ENCODE measurements at regions not wholly inside any gene's neighbourhood (a gene's known extent, or its start where the extent isn't known, plus 50 kb on each side); places are given as distances from the start of the nearest gene placed in this dataset.
"Not testable (repeated sequence)": the region's sequence is repeated elsewhere in the genome, so short reads cannot be mapped to it uniquely, and the experiment has no call there.

DNA sequence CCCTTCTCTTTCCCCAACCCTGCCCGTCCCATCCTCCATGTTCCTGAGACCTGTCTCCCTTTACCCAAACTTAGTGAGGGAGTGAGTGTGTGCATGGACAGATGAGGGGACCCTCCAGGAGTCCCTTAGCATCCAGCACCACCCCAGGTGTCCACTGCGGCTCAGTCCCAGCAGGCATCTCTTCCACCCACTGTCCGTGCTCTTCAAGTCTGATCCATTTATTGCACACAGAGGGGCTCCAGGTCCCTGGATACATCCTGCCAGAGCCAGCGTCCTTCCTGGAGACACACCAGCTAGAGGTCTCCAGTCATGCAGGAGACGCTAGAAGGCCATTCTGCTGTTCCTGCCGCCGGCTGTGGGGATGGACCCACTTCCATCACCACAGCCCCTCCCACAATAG is 239.2 kb downstream of the ADGRD1 start:
- no peak for DNase-seq (ENCODE audit: low spot score)

DNA sequence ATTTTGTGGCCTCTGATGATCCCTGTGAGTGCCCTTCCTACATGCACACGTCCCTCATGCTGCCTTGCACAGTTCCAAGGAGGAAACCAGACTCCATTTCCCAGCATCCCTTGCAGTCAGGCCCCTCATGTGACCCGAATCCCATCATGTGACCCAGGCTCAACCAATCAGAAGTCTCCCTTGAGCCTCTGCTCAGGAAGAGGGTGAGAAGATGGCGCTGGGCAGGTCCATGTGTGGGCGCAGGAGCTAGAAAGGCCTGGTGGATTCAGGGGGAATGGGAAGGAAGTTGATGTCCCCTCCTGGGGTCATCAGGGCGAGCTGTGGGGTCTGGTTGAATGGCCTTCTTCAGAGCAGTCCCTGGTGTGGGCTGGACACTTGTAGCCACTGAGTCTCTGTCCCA is 240.5 kb downstream of the ADGRD1 start:
- DNase-seq (ENCODE audit: low spot score), result no peak

DNA sequence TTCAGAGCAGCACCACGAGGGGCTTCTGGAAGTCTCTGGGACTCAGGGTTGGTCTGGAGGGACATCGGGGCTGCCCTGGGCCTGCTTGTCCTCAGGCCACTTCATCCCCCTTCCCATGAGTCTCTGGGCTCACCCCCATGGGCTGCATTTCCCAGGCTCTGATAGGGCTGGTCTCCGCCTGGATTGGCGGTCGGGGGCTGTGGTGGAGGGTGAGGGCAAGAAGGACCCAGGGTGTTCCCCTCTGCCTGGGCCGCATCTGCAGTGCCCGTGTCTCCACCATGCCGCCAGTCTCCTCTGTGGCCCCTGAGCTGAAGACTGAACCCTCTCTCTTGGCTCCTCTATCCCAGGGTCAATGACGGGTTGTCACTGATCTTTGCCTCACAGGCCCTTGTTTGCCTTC is 242.1 kb downstream of the ADGRD1 start:
- no peak for DNase-seq (ENCODE audit: low spot score)

DNA sequence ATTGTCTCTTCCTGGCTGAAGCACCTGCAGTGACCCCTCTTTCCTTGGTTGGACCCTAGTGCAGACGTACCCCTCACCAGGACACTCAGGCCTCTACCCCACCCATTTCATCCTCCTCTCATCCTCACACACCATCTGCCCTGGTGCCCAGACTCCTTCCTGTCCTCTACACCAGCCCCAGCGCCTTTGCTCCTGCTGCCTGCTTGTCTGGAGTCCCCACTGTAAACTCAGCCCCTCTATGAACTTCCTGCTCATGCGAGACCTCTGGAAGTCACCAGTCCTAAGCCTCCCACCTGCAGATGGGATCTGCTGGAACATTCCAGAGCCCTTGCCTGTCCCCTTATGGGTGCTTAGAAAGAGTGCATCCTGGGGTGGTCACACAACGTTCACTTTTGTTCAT is 242.5 kb downstream of the ADGRD1 start:
- DNase-seq (ENCODE audit: low spot score), result no peak

DNA sequence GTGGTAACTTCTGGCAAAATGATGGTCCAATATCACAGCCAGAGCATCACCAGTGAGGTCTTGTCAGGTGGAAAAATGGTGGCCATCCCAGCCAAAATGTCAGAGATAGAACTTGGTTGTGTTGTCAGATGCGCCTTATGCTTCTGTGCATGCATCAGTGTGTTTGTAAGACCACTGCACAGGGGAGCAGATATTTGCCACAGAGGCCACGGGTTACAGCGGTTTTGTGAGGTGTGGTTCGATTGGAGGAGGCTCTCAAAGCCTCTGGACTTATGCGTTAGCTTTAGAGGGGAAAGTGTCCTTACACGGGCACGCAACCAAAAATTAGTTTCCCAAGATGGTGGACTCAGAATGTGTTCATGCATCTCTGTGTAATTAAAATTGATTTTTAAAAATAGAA is 243.8 kb downstream of the ADGRD1 start:
- DNase-seq (ENCODE audit: low spot score), result no peak

DNA sequence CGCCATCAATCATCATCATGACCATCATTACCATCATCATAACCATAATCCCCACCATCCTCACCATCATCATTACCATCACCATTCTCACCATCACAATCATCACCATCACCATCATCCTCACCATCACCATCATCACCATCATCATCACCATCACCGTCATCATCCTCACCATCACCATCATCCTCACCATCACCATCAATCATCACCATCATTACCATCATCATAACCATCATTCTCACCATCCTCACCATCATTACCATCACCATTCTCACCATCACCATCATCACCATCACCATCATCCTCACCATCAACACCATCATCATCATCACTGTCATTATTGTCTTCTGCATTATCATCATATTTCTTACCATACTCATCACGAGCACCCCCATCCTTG is 245.5 kb downstream of the ADGRD1 start:
- DNase-seq (ENCODE audit: low spot score), result no peak

DNA sequence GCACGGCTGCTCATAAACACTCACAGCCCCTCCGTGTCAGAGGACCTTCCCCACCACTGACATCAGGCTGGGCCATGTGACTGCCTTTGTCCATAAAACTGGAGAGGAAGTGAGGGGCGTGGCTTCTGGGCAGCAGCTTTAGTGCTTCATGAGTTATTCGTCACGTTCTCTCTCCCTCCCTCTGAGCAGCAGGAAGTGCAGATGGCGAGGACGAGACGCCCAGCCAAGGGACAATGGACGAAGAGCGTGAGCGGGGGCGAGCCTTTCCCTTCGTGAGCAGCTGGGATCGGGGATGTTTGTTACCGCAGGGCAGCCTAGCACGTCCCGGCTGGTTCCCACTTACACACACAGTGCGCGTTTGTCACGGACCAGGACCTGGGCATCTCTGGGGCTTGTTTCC is 248.2 kb downstream of the ADGRD1 start:
- DNase-seq (ENCODE audit: low spot score), result not testable (repeated sequence)

DNA sequence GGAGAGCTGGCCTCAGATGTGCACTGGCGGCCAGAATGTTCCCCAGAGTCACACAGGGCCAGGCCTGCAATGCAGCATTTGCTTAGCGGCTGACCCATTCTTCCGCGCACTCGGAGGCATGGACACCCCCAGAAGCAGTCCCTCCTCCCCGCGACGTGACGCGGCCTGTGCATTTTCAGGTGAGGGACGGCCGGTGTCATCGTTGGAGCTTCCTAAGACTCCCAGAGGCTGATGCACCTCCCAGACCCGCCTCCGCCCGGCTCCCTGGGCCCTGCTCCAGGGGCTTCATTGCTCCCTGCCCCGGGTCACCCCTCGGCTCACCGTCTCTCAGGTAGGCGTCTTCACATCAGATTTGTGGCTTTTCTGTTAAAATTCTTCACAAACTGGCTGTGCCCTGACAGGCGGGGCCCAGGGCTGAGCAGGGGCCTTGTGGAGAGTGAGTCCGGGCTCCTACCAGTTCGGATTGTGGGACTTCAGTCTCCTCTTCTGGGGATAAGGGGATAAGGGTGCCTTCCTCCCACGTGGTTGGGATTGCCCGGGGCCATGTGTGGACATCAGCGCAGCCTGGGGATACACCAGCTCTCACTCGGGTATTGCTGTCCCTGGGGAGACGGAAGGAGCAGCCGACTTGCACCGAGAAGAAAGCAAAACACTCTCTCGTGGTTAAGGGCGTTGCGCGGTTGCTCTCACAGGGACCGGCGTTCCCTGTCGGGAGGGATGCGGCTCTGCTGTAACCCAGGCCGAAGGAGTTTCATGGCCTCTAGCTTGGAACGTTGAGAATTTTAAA is 249.1 kb downstream of the ADGRD1 start:
- DNase-seq (ENCODE audit: low spot score), result peak; percentile 81

DNA sequence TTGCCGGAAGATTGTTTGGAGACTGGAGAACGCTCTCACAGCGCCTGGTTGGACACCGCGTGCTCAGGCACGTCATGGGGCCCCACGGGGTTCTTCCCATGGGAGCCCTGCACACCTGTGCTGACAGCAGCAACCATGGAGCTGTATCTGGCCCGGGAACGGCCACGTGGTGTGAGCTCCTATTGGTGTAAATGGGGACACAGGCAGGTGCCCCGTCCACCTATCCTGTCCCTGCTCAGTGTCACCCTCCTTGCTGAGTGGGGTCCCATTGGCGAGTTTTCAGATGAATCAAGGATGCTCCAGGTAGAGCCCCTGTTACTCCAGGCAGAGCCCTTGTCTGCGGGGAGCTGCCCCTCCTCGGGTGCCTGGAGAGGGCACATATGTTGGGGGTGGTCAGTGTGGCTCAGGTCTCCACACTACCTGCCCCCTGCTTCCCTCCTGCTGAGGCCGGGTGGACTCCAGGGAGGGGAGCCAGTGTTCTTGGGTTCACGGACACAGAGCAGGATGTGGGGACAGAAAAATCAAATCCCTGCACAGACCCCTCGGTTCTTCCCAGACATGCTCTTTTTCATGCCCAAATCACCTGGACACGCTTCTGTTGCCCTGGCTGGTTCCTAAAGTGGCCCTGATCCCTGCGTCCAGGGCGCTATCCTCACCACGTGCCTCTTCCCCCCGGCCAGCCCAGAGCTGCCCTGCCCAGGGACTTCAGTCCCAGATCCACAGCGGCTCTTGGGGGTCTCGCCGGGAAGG is 250.1 kb downstream of the ADGRD1 start:
- peak; percentile 82 for DNase-seq (ENCODE audit: low spot score)

DNA sequence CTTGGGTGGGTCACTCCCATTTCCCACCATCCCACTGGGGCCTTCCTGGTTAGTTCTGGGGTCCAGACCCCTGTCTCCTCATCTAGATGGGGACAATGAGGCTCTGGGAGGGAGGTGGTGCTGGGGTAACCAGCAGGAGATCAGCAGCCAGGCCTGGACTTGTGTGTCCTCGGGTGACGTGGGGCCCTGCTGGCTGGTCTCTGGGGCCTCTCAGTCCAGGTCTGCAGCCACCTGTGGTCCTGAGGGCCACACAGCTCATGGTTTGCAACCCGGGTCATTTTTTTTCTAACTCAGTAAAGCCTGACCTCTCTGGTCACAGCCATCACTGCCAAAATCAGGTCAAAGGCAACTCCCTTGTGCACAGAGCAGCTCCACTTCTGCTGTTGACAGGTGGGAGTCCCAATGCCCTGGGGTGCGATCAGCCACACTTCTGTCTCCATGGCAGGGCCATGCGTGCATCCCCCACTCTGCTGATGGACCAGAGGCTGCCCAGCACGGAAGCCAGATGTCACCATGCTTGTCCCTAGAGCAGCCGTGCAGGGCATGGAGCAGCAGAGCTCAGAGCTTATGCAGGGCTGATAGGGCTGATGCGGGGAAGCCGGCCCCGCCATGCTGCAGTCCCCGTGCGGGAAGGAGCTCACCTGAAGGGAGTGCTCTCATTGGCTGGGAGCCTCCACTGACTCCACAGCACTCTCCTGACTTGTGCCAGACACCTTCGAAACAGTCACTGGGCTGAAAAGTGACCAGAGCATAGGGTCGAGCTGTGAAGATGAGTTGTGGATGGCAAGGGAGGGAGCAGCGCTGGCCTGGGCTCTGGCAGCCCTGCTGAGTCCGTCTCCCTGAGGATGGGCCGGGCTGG is 250.9 kb downstream of the ADGRD1 start:
- peak; percentile 67 for DNase-seq (ENCODE audit: low spot score)

DNA sequence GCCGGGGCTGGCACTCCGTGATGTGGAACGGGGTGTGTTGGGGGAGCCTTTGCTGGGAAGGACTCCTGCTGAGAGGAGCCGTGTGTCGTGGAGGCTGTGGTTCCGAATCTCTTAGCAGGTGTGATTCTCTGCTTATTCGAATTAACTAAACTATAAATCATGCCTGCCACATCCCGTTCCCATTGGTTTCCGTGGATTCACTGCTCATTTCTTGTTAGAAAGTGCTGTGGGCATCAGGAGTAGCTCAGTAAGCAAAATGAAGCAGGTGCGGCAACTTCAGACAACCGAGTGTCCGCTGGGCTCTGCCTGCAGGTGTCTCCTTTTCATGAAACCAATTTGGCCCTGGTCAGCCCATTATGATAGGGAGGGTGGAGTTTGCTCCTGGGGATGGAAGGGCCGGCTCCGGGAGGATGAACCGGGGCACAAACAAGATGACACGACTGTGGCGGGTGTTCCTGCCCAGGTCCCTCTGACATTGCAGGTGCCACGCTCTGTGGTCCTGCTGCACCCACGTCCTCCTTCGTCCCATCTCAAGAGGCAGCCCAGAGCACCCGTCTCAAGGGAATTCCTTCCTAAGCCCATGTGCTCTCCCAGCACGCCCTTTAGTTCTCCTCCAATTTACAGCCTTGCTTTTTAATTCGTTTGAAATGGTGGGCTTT is 251.7 kb downstream of the ADGRD1 start:
- DNase-seq (ENCODE audit: low spot score), result peak; percentile 77

DNA sequence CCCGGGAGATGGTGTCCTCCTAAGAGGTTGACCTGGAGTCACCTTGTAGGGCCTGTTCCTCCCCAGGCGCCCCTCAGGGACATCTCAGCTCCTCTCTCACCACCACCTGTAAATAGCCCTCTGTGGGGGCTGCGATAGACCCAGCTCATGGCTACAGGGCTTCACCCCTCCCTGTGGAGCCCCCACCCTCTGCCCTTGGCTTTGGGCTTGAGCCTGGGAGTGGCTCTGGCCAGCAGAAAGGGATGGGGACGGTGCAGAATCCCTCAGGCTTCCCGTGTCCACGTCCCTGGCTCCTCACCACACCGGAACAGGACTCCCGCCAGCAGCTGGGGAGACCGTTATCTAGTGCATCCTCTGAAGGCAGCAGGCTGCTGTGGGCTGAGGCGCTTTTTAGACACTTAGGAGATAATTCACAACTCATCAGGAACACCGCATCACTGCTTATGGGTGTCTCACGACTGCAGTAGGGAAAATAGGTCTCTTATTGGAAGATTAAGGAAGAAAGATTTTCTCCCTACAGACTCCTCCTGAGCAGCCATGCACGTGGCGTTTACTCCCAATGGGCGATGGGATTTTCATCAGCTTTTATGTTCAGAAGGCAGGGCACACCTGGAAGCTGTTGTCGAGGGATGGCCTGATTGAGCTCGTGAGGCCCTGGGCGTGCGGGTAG is 253.1 kb downstream of the ADGRD1 start:
- peak; percentile 39 for DNase-seq (ENCODE audit: low spot score)

DNA sequence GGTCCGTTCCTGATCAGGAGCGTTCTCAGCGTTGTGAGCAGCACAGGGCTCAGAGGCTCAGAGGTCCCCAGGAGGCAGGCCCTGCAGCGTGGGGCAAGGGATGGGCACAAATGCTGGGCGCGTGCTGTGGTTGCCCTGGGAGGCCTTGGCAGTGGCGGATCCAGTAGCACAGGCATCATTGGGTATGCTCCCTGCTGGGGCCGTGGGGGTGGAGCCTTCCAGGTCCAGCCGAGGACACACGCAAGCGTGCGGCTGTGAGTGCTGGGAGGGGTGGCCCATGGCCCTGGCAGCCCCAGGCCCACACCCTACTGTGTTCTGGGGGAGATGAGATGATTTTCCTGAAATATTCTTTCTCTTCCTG is 253.6 kb downstream of the ADGRD1 start:
- DNase-seq (ENCODE audit: low spot score), result peak; percentile 74

DNA sequence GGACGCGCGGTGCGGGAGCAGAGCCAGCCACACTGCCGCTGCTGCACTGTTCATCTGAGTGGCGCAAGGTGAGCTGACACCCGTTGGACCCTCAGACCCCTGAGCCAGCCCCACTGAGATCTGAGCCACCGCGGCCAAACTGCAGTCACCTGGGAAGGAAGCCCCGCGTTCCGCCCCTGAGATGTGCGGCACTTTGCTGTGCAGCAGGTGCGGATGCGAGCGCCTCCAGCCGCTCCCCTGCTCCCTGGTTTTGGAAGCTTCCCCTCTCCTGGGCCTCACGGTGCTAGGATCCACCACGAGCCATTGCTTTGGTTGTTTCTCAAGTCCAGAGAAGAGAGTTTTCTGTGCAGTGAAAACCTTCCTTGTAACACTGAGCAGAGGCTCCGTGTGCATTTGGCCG is 254.1 kb downstream of the ADGRD1 start:
- DNase-seq (ENCODE audit: low spot score), result peak; percentile 68

DNA sequence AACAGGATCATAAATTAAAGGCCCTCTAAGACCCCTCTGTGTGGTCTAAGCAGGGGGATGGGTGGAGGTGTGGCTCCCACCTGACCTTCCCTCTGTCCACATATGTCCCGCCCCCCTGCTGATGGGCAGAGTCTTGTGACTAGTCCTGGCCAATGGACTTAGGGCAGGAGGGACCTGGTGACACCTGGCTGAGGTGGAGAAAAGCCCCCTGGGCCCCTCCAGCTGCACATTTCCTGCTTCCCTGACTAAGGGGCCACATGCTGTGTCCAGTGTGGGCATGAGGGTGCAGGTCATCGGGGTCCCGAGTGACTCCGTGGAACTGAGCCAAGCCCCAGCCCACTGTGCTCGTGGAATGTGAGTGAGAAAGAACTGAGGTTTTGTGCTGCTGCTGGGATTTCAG is 254.7 kb downstream of the ADGRD1 start:
- peak; percentile 82 for DNase-seq (ENCODE audit: low spot score)

DNA sequence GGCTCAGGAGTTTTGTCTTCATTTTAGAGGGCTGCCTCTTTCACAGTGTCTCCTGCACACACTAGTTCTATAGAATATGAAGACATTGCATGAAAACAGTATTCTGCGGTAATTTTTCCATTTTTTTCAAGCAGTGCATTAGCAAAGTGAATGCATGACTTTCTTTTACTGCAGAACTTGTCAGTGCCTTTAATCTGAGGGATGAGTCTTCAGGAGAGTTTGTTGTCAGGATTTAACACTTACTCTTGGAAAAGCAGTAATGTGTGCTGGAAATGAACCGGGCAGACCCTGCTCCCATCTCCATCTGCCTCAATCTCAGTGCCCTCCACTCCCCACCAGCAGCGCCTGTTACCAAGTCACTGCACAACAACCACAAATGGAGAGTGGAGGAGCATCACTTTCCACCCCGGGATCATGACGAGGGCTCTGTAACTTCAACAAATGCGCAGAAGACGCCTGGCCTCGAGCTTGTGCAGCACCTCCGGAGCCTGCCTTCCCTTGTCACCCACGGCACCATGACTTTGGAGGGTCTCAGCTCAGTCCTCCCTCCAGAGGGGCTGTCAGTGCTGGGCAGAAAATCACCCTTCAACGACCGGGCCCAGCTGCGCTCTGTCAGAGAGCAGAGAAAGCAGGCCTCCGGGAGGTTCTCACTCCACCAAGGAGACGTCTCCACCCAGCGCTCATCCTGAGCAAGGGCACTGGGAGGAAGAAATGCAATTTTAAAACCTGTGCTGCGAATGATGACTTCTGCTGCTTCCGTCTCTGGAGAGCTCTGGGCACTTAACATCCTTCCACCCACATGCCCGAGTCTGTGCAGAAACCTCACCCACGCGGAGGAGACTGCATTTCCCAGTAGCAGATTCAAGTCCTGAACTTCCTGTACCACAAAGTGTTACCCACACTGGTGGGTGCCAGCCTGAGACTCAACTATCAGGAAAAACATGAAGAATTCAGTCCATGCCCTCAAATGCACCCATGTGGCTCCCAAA is 255.7 kb downstream of the ADGRD1 start:
- peak; percentile 77 for DNase-seq (ENCODE audit: low spot score)

DNA sequence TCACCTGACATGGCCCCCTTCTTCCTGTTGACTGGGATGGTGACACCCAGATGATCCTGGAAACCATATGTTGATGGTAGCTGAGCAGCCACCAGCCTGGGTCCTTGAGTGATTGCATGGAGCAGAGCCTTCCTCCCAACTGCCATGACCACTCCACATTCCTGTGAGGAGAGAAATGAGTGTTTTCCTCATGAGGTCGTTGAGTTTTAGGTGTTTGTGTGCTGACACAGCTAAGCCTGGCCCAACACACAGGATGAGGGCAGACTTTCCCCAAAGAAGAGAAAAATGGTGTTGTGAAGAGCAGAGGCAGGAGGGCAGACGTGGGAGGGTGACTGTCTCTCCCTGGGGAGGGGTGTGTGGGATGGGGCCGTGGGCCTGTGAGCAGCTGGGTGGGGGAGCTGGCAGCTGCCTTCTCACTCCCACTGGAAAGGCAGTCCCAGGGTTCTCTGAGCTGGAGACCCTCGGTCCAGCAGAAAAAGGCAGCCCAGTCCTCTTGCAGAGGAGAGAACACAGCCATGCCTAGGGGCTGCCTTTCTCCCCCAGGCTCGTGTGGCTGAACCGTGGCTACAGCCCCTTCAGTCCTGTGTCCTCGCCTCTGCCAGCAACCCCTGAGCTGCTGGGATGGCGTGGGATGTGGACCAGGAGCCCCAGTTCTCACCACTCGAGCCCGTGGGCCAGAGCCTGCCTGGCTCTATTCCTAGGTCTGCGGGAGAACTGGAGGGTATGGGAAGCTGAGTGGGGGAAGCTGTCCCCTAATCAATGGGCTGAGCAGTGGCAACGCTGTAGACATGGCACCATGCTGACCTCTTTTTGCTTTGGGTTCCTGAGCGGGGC is 257.0 kb downstream of the ADGRD1 start:
- DNase-seq (ENCODE audit: low spot score), result peak; percentile 49

DNA sequence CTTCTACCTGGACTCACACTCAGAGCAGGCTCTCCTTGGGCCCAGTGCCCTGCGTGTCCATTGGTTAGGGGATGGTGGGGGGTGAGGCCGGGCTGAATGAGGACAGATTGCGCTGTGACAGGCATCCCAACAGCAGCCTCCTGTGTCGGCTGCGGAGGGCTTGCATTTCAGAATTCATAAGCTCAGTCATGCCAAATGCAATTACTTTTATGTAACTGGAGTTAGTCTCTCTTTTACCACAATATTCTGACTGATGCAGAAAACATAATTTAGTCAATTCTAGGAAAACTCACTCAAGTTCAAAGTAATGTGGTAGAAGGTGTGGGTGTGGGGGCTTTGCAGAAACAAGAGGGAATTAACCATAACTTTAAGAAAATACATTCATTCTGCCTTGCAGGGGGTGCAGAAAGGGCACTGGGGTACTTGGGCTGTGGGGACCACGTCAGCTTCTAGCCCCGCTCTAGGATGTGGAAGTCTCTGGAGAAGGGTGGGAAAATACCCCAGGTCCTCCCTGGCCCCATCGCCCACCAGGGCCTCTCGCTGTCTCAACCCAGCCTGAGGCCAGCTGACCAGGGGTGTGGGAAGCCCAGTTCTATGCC is 257.7 kb downstream of the ADGRD1 start:
- DNase-seq (ENCODE audit: low spot score), result peak; percentile 62
